Uterus (tissue), 2 donors: ENCODE measurements at regions not wholly inside any gene's neighbourhood (a gene's known extent, or its start where the extent isn't known, plus 50 kb on each side); places are given as distances from the start of the nearest gene placed in this dataset.

Source experiments
- POLR2A ChIP-seq, 2 donors: fragments of 450-650 bp; IDR thresholded peaks; one replicate each; pipeline ENCODE4 v1.6.1; 2016; ENCODE audit warnings: antibody characterized with exemption in 2 of 2, mild to moderate bottlenecking in 1 of 2, moderate library complexity in 1 of 2
- TF ChIP-seq, protein P1 (sequence below), 4 experiments: fragments of 200-600 bp in 2 of 4; fragments of 450-650 bp in 2 of 4; sonication (generic) in 2 of 4; IDR thresholded peaks; one replicate each; pipeline ENCODE4 v1.5.1; 2016 to 2019; ENCODE audit warnings: antibody characterized with exemption in 4 of 4, mild to moderate bottlenecking in 2 of 4, moderate library complexity in 1 of 4

DNA sequence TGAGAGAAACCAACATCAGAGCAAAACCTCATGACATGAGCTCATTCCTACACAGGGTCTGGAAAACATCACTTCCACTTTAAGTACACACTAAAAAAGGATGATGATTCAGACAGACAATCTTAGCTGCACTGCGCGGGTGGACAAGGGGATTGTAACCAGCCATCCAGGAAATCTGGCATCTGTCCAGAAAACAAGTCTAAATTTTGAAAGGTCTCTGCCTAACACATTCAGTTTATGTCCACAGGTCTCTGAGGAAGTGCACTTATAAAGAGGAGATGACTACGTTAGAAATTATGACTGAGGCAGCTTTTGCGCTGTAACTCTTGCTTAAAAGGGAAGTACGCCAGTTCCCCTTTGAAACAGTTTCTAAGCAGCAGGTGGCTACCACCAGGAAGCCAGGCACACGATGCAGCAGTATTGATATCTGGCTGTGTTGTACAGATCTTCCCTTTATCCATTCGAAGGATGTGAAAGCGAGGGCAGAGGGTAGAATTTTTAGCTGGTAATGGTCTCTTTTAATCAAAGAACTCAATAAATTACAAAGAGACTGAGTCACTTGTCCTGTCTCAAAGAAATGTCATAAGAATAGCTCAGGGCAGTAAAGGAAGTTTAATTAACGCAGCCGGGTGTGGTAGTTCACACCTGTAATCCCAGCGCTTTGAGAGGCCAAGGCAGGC is 128.0 kb downstream of the SETD4 start:
- TF ChIP-seq, protein P1, sequence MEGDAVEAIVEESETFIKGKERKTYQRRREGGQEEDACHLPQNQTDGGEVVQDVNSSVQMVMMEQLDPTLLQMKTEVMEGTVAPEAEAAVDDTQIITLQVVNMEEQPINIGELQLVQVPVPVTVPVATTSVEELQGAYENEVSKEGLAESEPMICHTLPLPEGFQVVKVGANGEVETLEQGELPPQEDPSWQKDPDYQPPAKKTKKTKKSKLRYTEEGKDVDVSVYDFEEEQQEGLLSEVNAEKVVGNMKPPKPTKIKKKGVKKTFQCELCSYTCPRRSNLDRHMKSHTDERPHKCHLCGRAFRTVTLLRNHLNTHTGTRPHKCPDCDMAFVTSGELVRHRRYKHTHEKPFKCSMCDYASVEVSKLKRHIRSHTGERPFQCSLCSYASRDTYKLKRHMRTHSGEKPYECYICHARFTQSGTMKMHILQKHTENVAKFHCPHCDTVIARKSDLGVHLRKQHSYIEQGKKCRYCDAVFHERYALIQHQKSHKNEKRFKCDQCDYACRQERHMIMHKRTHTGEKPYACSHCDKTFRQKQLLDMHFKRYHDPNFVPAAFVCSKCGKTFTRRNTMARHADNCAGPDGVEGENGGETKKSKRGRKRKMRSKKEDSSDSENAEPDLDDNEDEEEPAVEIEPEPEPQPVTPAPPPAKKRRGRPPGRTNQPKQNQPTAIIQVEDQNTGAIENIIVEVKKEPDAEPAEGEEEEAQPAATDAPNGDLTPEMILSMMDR (IDR thresholded peaks at IDR 0.05): no peak
- no peak for TF ChIP-seq POLR2A (IDR thresholded peaks at IDR 0.05)
